K562 (cell line): ENCODE measurements at regions not wholly inside any gene's neighbourhood (a gene's known extent, or its start where the extent isn't known, plus 50 kb on each side); places are given as distances from the start of the nearest gene placed in this dataset.

Source experiments
- ILK ChIP-seq: fragments of 450-650 bp; IDR thresholded peaks from 2 replicates; pipeline ENCODE4 v1.6.1; 2016; ENCODE audit warnings: missing genetic modification characterization, low read depth, mild to moderate bottlenecking, missing compliant biosample characterization, moderate library complexity, borderline replicate concordance
- U2AF1 ChIP-seq: fragments of 200-400 bp; formaldehyde crosslinking; optimal IDR thresholded peaks from 2 replicates; pipeline ENCODE3; 2017; ENCODE audit warnings: mild to moderate bottlenecking, low read depth, low read length, moderate library complexity
- ZBTB1 ChIP-seq: sonication (generic); formaldehyde crosslinking; IDR thresholded peaks from 2 replicates; pipeline ENCODE4 v1.8.1; 2023; ENCODE audit warnings: missing genetic modification reagents, low read depth, mild to moderate bottlenecking, borderline replicate concordance
- ZBTB40 ChIP-seq, 2 experiments: fragments of 450-650 bp in 1 of 2; sonication (generic) in 1 of 2; formaldehyde crosslinking in 1 of 2; IDR thresholded peaks; 2 replicates each; pipeline versions ENCODE4 v1.7.1 to v1.9.0; 2016 to 2022; ENCODE audit warnings: inconsistent platforms in 1 of 2, mild to moderate bottlenecking in 1 of 2, missing genetic modification reagents in 1 of 2
- ZNF79 ChIP-seq: fragments of 250-450 bp; sonication (Bioruptor Pico); IDR thresholded peaks from 2 replicates; pipeline ENCODE4 v1.4.0; 2020; ENCODE audit warnings: low read depth, mild to moderate bottlenecking, moderate library complexity

GRCh38 chr16:85556456-85557082 lies 56.6 kb upstream of the GSE1 start (continued):
- 0 out of 2 replicates have a peak, but pooled peaks have one; percentile 9 for TF ChIP-seq ZBTB40 (IDR thresholded peaks at IDR 0.05)
- TF ChIP-seq ZBTB40 (CRISPR knock-in tag; IDR thresholded peaks at IDR 0.05) = no peak
- TF ChIP-seq ZBTB1 (CRISPR knock-in tag) = peak; percentile 96
- TF ChIP-seq ILK (tag) = no peak
- no peak for TF ChIP-seq U2AF1
- TF ChIP-seq ZNF79 (CRISPR knock-in tag) = no peak
